ENCODE measurements at regions not wholly inside any gene's neighbourhood (a gene's known extent, or its start where the extent isn't known, plus 50 kb on each side); places are given as distances from the start of the nearest gene placed in this dataset.
"Not testable (repeated sequence)": the region's sequence is repeated elsewhere in the genome, so short reads cannot be mapped to it uniquely, and the experiment has no call there.

DNA sequence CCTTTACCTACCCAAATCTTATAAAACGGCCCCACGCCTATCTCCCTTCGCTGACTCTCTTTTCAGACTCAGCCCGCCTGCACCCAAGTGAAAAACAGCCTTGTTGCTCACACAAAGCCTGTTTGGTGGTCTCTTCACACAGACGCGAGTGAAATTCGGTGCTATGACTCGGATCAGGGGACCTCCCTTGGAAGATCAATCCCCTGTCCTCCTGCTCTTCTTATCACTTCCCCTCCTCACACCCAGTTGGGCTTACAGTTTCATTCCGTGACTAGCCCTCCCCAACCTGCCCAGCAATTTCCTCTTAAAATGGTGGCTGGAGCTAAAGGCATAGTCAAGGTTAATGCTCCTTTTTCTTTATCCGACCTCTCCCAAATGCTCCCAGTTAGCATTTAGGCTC is 68.5 kb upstream of the ABCB5 start:
- TF ChIP-seq, protein P1, sequence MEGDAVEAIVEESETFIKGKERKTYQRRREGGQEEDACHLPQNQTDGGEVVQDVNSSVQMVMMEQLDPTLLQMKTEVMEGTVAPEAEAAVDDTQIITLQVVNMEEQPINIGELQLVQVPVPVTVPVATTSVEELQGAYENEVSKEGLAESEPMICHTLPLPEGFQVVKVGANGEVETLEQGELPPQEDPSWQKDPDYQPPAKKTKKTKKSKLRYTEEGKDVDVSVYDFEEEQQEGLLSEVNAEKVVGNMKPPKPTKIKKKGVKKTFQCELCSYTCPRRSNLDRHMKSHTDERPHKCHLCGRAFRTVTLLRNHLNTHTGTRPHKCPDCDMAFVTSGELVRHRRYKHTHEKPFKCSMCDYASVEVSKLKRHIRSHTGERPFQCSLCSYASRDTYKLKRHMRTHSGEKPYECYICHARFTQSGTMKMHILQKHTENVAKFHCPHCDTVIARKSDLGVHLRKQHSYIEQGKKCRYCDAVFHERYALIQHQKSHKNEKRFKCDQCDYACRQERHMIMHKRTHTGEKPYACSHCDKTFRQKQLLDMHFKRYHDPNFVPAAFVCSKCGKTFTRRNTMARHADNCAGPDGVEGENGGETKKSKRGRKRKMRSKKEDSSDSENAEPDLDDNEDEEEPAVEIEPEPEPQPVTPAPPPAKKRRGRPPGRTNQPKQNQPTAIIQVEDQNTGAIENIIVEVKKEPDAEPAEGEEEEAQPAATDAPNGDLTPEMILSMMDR (conservative IDR thresholded peaks at IDR 0.05; ENCODE audit: low read length), result not testable (repeated sequence)
- TF ChIP-seq EZH2phosphoT487 (IDR thresholded peaks at IDR 0.05; ENCODE audit: borderline replicate concordance), result not testable (repeated sequence)

Data from Loucy (cell line).